ENCODE measurements at regions not wholly inside any gene's neighbourhood (a gene's known extent, or its start where the extent isn't known, plus 50 kb on each side); places are given as distances from the start of the nearest gene placed in this dataset.

DNA sequence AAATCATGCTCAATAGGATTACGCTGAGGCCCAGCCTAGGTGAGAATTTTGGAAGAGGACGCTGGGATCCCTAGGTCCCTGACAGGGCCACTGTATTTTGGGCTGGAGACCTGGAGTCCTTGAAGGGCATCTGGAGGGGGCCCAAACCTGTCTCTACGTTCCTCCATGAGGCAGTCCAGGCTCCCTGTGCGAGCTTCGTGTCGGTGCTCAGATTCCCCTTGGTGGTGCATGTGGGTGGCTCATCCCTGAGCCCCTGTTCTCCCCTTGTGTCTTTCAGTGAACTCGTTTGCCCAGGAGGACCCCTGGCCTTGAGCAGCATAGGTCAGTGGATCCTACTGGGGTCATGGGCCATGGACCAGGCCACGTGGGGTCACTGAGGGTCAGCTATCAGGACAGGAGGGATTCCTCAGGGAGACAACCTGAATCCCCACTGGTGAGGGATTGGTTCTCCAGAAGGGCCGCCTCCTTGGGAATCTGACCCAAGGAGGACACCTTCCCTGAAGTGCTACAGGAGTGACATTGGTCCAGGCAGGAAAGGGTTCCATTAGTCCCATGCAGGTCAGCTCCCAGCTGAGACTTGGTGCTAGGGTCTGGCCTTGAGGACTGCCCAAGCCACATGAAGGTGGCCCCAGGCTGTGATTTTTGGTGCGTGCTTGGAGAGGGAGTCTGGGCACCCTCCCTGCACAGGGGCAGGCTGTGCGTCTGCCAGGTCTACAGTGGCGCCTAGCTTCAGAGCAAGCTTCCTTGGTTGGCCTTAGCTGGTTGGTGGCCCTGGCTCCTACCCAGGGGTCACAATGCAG, 229.8 kb downstream of the SNRPN start:
- TF ChIP-seq, protein P1, sequence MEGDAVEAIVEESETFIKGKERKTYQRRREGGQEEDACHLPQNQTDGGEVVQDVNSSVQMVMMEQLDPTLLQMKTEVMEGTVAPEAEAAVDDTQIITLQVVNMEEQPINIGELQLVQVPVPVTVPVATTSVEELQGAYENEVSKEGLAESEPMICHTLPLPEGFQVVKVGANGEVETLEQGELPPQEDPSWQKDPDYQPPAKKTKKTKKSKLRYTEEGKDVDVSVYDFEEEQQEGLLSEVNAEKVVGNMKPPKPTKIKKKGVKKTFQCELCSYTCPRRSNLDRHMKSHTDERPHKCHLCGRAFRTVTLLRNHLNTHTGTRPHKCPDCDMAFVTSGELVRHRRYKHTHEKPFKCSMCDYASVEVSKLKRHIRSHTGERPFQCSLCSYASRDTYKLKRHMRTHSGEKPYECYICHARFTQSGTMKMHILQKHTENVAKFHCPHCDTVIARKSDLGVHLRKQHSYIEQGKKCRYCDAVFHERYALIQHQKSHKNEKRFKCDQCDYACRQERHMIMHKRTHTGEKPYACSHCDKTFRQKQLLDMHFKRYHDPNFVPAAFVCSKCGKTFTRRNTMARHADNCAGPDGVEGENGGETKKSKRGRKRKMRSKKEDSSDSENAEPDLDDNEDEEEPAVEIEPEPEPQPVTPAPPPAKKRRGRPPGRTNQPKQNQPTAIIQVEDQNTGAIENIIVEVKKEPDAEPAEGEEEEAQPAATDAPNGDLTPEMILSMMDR (conservative IDR thresholded peaks at IDR 0.05; ENCODE audit: low read length): no peak
- no peak for TF ChIP-seq EZH2phosphoT487 (IDR thresholded peaks at IDR 0.05; ENCODE audit: borderline replicate concordance)
